Kidney capillary endothelial cell (primary cell): ENCODE measurements at regions not wholly inside any gene's neighbourhood (a gene's known extent, or its start where the extent isn't known, plus 50 kb on each side); places are given as distances from the start of the nearest gene placed in this dataset.
"Not testable (repeated sequence)": the region's sequence is repeated elsewhere in the genome, so short reads cannot be mapped to it uniquely, and the experiment has no call there.

Experiments used
- DNase-seq: peaks from one replicate; pipeline ENCODE4 v3.0.0-alpha.2; 2018; ENCODE audit warnings: low spot score

DNA sequence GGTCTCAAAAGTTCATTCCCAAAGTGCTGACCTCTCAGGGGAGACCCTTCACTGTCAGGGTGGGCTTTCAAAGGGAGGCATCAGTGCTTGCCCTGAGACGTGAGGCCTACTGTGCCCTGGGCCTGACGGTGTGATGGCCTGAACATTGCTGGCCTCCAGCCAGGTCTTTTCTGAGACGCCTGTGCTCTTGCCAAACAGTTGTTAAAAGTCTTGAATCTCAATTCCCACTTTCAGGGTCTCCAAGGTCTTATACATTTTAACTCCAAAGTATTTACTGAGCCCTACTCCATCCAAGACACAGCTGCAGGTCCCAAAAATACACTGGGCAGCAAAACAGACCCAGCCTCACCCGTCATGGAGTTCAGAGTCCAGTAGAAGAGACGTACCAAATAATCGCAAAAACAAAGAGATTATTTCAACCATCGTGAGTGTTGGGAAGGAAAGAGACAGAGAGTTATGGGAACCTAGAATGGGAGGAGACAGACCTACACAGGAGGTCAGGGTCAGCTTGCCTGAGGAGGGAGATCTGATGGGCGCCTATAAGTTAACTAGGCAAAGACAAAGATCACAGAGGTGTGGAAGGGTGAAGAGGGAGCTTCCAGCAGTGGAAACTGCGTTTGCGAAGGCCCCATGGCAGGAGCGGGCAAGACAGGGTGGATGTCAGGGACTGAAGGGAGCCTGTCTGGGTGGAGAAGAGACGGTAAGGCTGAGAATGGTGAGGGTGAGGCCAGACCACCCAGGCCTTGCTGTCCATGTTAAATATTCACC is 446.3 kb downstream of the PREX1 start:
- DNase-seq: no peak

GRCh38 chr20:48380661-48381060 is 447.1 kb downstream of the PREX1 start:
- no peak for DNase-seq

GRCh38 chr20:48378976-48379675 is 448.7 kb downstream of the PREX1 start:
- no peak for DNase-seq

DNA sequence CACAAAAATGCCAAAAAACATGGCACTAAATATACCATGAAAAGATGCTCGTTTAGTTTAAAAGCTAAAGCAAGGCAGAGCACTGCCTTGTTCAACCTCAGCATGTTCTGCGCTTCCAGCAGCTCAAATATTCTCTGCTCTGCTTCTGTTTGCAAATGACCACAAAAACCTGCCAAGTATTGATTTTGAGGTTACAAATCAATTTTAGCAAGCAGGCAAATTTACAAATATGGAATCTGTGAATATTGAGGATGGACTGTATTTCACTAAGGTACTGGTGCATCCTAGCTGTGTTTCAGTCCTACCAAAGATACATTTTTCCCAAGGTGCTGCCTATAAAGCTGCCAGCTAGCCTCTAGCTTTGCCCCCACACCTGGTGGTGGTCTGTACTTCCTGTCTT is 449.9 kb downstream of the PREX1 start:
- DNase-seq: no peak

GRCh38 chr20:48375804-48376203 is 452.0 kb downstream of the PREX1 start:
- DNase-seq: no peak

DNA sequence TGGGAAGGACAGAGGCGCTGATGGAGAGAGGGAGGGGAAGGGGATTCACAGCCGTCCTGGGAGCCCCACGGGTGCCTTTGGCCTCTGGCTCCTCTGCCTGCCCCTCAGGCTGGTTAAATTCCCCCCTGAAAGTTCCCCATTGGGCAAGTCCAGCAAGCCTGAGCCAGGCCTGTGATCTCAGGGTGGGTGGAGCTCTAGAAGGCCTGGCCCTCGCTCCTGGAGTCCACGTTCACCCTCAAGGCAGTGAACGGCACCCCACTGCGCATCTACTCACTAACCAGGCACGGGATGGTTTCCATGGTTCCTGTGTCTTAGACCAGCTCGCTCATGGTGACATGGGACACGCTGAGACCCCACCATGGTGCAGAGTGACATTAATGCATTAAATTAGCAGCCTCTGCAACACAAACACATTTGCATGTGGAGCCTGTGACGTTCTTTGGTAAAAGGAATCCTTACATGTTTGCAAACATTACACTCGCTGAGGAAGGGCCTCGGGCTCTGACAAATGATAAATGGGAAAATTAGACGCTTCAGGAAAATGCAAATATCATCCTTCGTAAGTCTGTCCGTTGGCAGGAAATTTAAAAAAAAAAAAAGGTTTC is 452.7 kb downstream of the PREX1 start:
- DNase-seq: peak; percentile 7

DNA sequence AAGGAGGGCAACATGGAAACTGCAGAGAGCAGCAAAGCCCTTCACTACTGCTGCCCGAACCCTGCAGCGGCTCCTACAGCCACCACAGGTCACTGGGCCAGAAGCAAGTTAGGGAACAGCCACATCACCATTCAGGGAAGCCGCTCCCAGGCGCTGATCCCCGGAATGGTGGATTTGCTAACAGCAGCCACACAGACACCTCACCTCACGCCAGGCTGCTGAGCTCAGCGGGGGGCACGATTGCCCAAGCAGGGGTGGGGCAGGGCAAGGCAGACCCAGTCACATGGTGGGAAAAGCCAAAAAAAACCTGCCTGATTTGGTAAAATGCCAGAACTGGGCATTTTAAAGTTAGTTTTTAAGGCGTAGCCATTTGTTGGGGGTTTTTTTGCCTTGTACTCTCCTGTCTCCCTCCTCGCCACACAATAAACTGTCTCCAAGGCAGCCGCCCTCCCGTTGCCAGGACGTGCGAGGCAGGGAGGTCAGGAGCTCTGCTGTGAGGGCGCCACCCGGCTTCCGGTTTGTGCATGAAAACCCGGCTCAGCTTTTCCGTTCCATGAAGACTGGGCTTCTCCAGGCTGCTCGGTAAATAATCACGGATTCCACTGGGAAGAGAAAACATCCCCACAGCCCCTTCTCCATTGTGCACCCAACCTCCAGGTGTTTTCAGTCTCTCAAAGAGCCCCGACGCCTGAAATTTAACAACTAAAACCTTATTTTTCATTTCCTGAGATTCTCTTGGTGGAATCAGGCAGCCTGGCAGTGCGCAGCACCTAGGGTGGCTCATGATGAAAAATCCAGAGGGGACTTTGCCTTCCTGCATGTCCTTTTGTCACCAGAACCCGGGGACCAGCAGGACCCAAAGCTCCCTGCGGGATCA is 453.5 kb downstream of the PREX1 start:
- peak; percentile 85 for DNase-seq

- peak; percentile 8 for DNase-seq
Measured at GRCh38 chr20:48373555-48373934, 454.3 kb downstream of the PREX1 start.

DNA sequence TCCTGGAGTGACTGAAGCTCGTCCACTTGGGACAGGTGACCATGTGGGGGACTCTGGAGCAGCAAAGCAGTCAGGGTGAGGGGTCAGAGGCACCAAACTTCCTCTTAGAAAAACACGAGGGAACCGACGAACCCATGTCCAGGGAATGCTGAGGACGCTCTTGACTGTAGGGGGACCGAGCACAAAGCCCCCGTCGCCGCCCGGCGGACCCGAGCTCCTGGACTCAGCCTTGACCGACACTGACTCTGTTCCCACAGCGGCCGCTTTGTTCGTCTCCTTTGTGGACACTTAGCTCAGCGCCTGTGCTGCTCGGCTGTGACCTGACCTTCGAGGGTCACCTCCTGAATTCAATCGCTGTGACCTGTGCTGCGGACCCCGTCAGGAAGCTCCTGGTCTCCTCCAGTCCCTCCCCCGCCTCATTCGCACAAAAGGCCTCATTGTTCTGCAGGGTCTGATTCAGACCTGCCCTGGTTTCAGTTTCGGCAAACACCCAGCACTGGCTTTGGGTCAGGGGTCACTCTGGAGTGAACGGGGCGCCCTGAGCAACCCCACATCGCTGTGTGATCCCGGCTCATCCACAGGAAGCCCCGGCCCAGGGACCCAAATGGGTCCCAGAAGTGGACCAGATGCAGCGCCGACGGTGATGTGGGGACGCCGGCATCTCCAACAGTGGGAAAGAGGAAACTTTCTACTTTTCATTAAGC is 454.8 kb downstream of the PREX1 start:
- DNase-seq: peak; percentile 22

GRCh38 chr20:48371211-48371610 is 456.6 kb downstream of the PREX1 start:
- DNase-seq: no peak

DNA sequence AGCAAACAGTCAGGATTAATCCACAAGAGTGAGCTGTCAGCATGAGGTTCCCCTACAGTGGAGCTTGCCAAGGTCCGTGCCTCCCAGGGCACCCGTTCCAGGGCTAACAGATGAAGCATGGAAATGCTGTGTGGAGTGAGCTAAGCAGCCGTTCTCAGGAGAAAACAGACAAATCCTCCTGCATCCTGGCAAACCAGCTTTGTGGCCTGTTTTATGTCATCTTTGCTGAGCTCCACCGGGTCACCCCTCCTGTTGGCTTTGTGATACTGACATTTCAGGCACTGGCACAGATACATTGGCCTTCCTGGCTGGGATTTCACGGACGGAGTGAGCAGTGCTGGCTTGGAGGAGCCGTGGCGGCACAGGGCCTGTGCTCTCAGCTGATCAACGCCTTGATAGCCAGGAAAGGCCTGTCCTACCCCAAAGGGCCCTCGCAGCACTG is 459.2 kb downstream of the PREX1 start:
- DNase-seq: not testable (repeated sequence)

DNA sequence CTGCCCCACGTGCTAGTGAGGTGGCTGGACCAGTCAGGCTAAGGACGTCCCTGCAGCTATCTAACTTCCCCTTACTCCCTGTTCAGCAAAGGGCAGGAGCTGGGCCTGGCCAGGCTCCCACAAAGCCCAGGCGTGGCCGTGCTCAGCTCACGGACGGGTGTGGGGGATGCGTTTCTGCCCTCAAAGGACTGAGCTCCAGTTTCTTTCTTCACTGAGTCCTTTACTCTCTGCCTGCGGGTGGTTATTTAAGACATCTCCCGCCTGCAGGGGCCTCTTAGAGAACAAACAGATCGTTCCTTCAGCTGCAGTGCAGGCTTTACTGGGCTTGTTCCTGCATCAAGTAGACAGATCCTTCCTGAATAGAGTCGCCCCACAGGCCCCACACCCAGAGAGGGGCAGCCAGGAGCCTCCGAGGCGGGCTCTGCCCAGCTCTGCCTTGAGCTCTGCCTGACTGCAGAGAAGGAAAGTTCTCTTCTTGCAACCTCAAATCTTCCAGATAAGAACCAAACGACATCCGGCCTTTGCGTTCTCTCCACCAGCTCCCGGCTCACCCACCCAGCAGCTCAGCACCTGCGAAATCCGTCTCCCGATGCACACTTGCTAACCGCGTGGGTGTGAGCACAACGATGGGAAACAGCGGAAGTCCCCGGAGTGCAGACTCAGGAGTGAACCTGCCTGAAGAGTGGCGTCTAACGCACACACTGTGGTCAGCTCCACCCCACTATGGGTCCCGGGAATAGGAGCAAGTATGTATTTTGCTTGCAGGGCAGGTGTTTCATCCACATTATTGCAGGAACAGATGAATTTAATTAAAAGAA is 460.0 kb downstream of the PREX1 start:
- DNase-seq: not testable (repeated sequence)

GRCh38 chr20:48366230-48366629 is 461.6 kb downstream of the PREX1 start:
- DNase-seq: no peak

- no peak for DNase-seq
Measured at GRCh38 chr20:48364688-48365421, 462.9 kb downstream of the PREX1 start.

GRCh38 chr20:48364055-48364454 is 463.7 kb downstream of the PREX1 start:
- DNase-seq: no peak

GRCh38 chr20:48360342-48360975 is 467.3 kb downstream of the PREX1 start:
- DNase-seq: no peak

DNA sequence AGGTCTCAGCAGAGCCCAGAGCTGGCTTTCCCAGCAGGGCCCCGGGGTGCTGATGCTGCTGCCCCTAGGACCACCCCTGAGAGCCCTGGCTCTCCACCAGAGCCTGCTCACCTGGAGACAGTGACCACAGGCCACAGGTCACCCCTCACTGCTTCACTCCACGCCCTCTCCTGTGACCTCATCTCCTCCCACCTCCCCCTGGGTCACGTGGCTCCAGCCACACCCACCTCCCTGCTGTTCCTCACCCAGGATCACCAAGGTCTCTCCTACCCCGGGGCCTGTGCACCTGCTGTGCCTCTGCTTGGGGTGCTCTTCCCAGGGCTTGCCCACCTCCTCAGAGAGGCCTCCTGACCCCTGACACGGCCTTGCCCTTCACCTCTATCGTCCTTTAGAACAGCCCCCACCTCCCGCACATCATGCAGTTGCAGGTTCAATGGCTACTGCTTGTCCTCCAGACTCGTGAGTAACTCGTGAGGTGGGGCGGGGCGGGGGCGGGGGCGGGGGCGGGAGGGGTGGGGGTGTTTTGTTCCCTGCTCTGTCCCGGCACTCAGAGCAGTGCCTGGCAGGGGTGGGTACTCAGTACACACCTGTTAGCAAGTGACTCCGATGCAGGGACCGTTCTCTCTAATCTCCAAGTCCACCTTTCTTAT is 468.0 kb downstream of the PREX1 start:
- DNase-seq: no peak

- DNase-seq: not testable (repeated sequence)
Measured at GRCh38 chr20:48359055-48359390, 468.8 kb downstream of the PREX1 start.
